Medulla oblongata (tissue), 1 donor: ENCODE measurements at regions not wholly inside any gene's neighbourhood (a gene's known extent, or its start where the extent isn't known, plus 50 kb on each side); places are given as distances from the start of the nearest gene placed in this dataset.
A peak's percentile ranks its signal among the peaks of the same experiment; 100 is the strongest.
"Not testable (repeated sequence)": the region's sequence is repeated elsewhere in the genome, so short reads cannot be mapped to it uniquely, and the experiment has no call there.

ENCODE experiments used
- DNase-seq: peaks from one replicate; pipeline ENCODE4 v3.0.0-alpha.2; 2015; ENCODE audit errors: extremely low spot score

GRCh38 chr6:113695516-113695915, 161.6 kb upstream of the MARCKS start:
- no peak for DNase-seq

GRCh38 chr6:113696960-113697359, 160.2 kb upstream of the MARCKS start:
- no peak for DNase-seq

DNA sequence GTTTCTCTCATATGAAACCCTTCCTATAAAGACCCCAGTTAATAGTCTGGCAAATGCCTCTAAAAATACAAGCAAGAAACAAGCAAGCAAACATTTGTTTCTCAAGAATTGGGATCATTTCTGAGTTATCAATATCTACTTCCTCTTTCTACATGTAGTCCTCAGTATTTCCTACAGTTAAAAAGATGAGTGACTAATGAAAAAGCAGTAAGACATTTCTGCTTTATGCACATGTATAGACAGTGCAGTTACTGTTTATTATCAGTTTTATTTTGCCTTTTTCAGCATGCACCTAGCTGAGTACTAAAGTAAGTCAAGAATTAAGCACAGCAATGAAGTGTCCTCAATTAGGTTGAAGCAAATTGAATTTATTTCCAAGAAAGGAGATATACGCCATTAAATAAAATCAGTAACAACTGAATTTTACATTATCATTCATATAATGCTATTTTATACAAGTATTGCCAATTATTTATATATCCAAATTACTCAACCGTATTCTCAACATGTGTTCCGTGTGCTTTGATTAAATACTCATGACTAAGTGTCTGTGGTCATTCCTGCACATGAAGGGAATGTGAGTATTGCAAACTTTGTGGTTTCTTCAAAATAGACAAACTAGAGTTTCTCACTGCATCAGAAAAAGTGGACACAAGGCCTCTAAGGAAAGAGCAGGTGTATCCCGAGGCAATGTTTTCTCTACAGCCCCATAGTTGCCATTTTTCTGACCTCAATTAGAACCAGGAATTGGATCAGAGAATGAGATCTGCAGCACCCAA, 159.3 kb upstream of the MARCKS start:
- no peak for DNase-seq

GRCh38 chr6:113699239-113699638, 157.9 kb upstream of the MARCKS start:
- no peak for DNase-seq

DNA sequence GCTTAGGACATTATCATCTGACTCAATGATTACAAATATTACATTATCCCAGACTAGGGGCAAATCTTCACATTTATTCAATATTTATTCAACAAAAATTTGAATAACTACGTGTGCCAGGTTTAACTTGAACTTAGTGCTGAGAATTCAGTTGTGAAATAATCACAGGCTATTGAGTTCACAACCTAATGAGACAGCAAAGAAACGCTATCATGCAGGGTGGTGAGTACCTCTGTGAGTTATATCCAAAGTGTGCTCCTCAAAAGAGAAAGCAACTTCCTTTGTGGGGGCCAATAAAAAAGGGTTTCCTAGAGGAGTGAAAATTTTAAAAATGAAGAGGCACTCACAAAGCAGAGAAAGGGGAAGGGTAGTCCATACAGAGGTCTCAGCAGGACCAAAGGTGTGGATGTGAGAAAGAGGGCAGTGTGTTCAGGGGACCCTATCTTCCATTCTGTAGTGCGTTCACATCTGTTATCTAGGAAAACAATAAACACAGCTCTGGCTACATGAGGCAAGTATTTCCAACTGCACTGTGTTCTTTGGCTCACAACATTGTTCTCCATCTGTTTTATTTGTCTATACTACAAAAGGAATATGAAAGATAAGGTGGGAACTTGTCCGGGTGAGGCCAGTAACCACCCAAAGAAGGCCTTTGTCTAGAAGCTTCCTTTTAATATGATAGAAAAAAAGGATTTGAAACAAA, 155.4 kb upstream of the MARCKS start:
- DNase-seq: no peak

DNA sequence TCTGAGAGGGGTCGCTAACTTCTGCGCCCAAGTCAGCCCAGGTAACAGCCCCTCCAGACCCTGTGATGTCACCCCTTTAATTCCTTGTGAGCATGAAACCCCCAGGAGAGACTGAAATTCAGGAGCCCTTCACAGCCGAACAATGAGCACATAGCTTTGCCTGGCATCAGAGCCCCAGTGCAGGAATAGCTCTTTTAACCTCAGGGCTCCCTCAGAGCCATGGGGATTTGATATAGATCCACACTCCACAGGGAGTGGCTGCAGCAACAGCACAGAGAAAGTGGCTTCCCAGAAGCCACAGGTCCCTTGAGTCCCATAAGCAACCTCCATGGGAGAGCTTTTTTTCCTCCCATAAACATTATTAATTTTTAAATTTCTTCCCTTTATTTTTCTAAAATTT, 150.0 kb upstream of the MARCKS start:
- no peak for DNase-seq

DNA sequence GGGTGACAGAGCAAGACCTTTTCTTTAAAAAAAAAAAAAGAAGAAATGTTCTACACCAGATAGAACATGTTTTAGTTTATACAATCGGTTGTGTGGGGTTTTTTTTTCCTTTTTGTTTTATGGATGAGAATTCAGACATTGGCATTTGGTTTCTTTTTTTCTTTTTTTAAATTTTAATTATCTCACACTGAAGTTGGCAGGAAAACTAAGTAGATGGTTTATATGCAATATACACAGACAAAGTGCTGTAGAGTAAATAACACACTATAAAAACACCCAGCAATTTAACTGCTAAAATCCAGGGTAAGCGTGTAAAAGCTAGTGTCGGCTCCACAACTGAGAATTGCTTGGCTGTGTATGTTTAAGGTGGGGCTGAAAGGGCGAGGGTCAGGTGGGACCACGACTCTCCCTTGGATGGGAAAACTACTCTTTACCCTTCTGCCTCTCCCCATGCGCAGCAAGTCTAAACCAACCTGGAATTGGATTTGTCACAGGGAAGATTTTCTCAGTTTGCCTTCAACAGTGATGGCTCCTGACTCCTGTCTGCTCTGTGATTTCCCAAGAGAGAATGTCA, 147.1 kb upstream of the MARCKS start:
- no peak for DNase-seq

GRCh38 chr6:113713665-113714064, 143.5 kb upstream of the MARCKS start:
- no peak for DNase-seq

DNA sequence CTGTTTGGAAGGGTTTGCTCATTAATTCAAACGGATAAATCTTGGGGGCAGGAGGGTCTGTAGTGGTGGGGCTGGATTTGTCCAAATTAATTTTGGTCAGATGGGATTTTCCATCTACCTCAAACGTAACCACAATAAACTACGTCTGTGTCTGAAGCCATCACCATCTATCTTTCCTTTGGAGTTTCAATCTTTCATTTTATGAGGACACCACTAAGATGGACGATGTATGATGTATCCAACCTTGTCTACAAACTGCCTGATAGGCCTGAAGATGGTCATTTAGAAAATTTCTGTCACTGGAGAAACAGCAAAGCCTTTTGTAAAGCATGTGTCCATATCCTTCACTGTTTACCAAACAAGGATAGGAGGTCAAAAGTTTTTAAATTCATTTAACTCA, 138.6 kb upstream of the MARCKS start:
- DNase-seq: no peak

DNA sequence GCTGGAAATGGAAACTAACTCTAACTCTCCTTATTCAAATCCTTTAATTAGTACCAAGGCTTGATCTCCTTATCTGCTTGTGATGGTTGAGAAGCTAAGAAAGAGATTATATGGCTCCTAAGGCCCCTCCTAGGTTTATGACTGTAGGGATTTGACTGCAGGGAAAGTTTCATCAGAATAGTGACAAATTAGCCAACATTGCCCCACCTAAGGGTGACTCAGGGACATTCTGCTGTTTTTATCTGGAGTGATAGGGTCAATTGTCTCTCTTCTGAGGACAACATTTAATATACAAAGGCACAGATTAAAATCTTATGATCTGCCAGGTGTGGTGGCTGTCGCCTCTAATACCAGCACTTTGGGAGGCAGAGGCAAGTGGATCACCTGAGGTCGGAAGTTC, 138.1 kb upstream of the MARCKS start:
- no peak for DNase-seq

DNA sequence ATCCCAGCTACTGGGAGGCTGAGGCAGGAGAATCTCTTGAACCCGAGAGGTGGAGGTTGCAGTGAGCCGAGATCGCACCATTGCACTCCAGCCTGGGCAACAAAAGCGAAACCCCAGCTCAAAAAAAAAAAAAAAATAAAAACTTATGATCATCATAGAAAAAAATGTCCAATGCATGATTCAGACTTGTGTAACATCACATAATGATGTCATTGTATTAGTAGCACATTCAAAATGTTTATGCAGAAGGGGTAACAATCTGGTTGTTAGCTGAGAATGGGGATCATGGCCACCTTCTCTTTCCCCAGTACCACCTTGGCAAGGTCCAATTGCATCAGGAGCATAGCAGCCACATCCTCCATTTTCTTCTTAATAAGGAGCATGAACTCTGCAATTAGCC, 137.6 kb upstream of the MARCKS start:
- no peak for DNase-seq

GRCh38 chr6:113723182-113723581, 134.0 kb upstream of the MARCKS start:
- DNase-seq: peak; percentile 9

DNA sequence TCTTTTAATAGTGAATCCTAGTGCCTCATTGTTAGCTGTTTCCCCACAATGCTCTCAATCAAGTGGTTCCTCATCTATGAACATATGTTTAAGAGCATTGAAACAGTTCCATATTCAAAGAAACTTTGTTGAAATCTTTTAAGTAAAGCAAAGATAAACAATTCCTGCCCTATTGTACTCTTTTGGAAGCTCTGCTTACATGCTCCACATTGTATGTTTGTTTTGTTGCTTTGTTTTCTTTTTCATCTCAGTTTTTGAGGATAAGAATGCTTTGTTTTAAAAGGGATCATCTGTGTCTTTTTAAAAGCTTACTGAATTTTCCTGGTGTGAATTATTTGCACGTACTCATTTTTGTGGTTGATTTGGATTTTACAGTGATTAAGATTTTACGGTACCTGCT, 132.2 kb upstream of the MARCKS start:
- DNase-seq: not testable (repeated sequence)

GRCh38 chr6:113731541-113731940, 125.6 kb upstream of the MARCKS start:
- DNase-seq: no peak

DNA sequence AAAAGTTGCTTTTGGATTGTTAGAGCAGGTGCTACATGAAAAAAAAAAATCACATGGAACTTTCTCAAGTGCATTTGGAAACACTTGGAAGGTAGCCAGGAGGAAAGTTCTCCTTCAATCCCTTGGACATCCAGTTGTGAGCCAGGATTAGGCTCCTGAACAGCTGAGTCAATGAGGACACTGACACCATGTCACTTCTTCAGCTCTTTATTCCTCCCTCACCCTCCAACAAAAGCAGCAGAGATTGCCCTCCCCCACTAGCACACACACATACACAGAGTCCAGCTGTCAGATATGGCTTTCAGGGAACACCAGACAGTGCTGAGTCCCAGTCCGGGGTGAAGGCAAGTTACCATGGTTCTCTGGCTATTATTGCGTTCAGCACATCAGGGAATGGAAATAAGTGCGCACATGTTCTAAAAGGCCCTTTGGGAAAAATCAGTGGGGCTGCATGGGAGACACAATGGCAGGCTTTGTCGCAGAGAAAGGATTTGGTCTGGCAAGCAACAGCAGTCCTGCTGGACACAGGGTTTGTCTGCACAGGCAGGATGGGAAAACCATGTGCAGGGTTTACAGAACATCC, 124.7 kb upstream of the MARCKS start:
- peak; percentile 82 for DNase-seq

- no peak for DNase-seq
Observed at GRCh38 chr6:113733381-113733780, 123.8 kb upstream of the MARCKS start.

DNA sequence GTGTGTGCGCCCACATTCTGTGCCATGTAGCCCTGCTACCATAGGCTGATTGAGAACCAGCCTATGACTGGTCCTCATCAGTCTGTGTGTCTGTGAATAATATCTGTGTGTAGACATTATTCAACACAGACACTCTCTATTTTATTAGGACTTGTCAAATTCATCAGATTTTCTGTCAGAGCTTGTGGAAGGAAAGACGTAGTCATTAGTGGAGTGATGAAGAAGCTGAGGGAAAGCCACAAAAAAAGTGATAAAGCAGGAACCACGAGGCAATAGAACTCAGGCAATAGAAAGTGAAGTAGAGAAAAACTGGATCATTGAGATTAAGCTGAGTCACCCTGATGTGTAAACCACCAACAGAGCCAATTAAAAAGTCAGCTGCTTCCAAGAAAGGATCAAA, 122.2 kb upstream of the MARCKS start:
- no peak for DNase-seq

- DNase-seq: no peak
Observed at GRCh38 chr6:113735491-113735890, 121.7 kb upstream of the MARCKS start.

GRCh38 chr6:113736978-113737377, 120.2 kb upstream of the MARCKS start:
- no peak for DNase-seq

DNA sequence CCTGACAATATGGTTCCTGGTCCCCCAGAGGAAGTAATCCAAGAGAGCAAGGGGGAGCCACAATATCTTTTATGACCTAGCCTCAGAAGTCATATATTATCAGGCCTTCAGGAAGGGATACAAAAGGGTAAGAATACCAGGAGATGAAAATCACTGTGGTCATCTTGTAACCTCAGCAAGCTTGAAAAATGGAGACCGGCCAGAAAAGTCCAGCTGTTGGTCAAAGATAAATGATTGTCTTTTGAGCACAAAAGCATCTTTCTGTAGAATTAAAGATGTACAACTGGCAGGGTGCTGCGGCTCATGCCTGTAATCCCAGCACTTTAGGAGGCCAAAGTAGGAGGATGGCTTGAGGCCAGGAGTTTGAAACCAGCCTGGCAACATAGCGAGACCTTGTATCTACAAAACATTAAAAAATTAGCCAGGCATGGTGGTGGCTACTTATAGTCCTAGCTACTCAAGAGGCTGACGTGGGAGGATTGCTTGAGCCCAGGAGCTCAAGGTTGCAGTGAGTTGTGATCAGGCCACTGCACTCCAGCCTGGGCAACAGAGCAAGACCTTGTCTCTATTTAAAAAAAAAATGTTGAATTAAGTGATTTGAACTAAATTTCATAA, 118.0 kb upstream of the MARCKS start:
- no peak for DNase-seq

DNA sequence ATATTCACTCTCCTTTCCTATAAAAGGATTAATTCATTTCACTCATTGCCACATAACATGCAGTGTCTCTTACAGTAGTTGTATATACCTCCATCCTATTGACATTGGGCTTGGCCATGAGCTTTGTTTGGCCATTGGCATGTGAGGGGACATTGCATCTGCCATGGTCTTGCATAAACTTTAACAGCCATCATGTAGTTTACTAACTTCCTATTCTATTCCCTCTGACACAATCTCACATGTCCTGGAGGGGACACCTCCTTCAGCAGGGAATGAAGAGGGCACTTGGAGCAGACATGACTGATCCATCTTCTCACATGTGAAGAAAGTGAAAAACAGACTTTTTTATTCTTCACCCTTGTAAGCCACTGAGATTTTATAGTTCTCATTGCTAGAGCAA, 115.5 kb upstream of the MARCKS start:
- no peak for DNase-seq

DNA sequence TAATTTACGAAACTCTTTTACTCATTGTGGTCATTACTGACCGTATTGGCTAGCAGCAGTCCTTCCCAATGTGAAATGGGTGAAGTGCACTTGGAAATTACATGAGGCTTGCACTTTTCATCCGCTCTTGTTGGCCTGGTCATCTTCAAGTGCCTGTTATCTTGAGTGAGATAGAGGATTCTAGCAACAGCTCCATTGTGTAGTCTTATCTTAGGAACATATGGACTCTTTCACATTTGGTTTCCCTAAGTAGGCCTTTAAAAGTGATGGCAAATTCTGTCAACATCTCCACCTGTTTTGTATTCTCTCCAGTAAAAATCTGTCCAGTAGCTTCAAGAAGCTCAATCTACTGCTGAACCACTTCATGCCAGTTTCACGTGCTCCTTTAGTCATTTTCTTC, 114.8 kb upstream of the MARCKS start:
- no peak for DNase-seq
